Islet of Langerhans (tissue), 1 donor: ENCODE measurements at regions not wholly inside any gene's neighbourhood (a gene's known extent, or its start where the extent isn't known, plus 50 kb on each side); places are given as distances from the start of the nearest gene placed in this dataset.

Experiments
- FAIRE-seq: peaks from one replicate; lab custom pipeline; 2011; peaks lifted over from hg19 to GRCh38; lab: Jason Lieb, UNC

DNA sequence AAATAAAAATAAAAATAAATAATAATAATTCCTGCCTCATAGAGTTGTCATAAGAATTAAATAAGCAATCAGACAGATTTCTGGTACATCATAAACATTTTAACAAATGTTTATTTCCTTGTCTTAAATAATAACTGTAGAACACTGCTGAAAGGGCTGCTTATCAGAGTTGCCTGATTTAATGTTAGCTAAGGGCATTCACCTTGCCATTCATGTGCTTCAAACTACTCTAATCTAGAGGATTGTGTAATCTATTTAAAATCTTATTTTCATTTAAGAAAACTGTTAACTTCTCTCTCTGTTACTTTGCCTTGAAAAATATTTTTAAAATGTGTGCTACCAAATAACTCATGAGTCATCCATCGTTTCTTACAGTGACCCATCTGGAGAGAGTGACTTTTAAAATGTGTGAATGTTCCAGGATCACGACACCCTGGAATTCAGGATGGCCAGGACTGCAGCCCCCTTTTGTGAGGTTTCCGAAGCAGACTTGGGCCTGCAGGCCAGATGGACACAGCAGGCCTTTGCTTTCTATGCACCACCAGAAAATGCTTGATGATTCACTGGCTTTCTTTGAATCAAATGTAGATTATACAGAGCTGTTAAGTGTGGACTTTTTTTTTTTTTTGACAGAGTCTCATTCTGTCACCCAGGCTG is 109.1 kb upstream of the TNS3 start:
- no peak for FAIRE-seq

DNA sequence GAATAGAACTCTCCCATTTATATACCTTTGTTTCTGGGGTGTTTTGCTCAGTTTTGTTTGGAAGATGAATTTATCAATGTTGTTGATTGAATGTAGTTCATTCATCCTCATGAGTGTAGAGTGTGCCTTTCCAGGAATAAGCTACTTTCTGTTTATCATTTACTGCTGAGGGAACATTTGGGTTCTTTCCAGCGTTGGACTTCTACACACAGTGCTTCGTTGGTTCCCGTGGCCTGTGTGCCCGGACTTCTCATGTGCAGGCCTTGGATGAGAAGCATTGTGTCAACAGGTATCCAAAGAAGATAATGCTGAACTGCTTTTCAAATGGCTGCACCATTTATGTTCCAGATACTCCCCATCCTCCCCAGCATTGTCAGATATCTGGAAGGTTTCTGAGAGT is 107.6 kb upstream of the TNS3 start:
- FAIRE-seq, result no peak

- FAIRE-seq, result no peak
Measured at GRCh38 chr7:47688311-47689100, 106.6 kb upstream of the TNS3 start.

- no peak for FAIRE-seq
Measured at GRCh38 chr7:47685712-47686376, 103.9 kb upstream of the TNS3 start.

- no peak for FAIRE-seq
Measured at GRCh38 chr7:47685151-47685550, 103.2 kb upstream of the TNS3 start.

- FAIRE-seq, result no peak
Measured at GRCh38 chr7:47684728-47685127, 102.8 kb upstream of the TNS3 start.

DNA sequence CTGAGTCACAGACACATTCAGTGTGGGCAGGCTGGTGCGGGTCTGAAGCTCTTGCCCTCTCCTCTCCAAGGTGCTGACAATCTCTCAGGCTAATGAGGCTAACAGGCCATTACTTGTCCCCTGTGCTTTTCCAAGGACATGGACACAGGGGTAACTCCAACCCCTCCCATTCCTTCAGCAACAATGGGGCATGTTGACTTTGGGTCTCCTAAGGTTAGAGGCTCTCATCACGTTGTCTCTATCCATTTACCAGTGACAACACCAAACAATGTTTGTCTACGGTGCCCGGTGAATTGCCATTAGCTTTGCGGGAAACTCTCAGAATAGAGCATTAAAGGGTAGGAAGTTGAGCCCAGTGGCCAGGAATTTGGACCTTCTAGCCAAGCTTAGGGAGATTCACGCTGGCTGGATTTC is 101.6 kb upstream of the TNS3 start:
- no peak for FAIRE-seq

GRCh38 chr7:47682874-47683273 is 101.0 kb upstream of the TNS3 start:
- FAIRE-seq, result no peak

DNA sequence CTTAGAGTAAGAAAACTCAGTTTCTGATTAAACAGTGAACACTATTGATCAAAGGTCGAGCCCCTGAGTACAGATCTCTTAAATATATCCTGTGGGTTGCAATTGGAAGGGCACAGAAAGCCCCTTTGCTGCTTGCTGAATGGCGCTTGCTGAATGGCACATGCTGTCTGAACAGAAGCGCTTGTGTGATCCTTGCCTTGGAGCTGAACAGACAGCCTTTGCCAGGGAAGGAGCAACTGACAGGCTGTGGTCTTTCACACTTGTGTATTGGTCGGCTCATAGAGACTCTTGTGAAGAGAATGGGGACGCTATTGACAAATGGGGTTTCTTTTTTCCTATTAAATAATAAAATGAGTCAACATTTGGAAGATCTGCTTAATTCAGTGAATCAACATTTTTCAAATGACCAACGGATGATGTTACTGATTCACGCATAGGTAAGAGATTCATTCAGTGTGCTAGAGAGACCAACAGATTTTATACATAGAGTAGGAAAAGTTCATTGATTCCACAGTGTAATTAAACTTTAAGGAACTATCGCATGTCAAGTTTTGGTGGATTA is 99.4 kb upstream of the TNS3 start:
- FAIRE-seq, result no peak

DNA sequence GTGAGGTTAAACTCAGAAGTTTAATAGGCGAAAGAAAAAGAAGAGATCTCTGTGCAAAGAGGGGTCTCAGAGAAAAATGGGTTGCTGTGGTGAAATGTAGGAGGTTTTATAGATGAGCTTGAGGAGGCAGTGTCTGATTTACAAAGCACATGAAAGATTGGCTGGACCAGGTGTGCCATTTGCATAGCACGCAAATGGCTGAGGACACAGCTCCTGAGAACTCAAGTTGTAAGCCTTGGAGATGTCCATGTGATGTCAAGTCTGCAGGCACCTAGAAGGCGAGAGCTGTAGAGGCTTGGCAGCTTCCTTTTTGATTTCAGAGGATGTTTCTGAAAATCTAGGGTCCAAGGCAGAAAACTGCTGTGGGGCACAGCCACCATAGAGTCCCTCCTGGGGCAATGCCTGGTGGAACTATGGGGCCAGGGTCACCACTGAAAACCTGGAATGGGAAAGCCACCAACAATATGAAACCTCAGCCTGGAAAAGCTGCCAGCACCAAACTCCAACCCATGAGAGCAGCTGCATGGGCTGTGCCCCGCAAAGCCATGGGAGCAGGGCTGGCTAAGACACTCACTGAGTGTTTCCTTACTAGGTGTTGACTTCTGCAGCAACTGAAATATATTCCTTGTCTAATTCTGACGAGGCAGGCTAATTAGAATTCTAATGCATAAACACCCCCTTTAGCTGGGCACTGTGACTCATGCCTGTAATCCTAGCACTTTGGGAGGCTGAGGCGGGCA is 96.9 kb upstream of the TNS3 start:
- FAIRE-seq, result no peak

DNA sequence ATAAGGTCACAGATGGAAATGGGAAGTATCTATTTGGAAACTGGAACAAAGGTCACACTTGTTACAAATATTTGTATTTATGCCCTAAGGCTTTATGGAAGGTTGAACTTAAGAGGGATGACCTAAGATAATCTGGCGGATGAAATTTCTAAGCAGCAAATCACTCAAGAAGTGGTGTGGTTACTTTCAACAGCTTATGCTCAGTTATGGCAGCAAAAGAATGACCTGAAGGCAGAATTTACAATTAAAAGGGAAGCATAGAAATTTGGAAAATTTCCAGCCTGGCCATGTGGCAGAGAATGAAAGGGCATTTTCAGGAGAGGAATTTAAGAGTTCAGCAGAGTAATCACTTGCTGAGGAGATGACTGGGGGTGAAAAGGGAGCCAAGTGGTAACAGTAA is 95.8 kb upstream of the TNS3 start:
- FAIRE-seq, result no peak

- FAIRE-seq, result no peak
Measured at GRCh38 chr7:47677093-47677492, 95.2 kb upstream of the TNS3 start.

GRCh38 chr7:47672977-47673381 is 91.1 kb upstream of the TNS3 start:
- FAIRE-seq, result no peak

DNA sequence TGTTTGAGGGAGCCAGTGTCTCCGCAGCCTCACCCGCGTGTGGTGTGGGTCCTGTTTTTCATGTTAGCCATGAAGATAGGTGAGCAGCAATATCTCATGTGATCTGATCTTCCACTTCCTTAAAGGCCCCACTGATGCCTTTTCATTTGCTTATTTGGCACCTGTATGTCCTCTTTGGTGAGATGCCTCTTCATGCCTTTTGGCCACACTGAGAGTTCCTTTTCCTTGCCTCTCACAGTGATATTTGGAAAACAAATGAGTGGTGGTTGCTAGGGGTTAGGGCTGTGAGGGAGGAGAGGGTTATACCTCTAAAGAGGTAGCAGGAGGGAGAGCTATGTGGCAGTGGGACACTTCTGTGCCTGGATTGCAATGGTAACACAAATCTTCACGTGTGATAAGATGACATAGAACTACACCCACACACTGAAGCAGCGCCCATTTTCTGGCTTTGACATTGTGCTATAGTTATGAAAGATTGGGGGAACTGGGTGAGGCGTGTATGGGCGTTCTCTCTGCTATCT is 90.4 kb upstream of the TNS3 start:
- no peak for FAIRE-seq

- FAIRE-seq, result no peak
Measured at GRCh38 chr7:47671358-47671757, 89.4 kb upstream of the TNS3 start.

- no peak for FAIRE-seq
Measured at GRCh38 chr7:47670729-47671128, 88.8 kb upstream of the TNS3 start.

- FAIRE-seq, result no peak
Measured at GRCh38 chr7:47669901-47670384, 88.0 kb upstream of the TNS3 start.

- no peak for FAIRE-seq
Measured at GRCh38 chr7:47669178-47669891, 87.4 kb upstream of the TNS3 start.

- FAIRE-seq, result no peak
Measured at GRCh38 chr7:47666164-47666862, 84.4 kb upstream of the TNS3 start.

GRCh38 chr7:47664650-47665195 is 82.8 kb upstream of the TNS3 start:
- FAIRE-seq, result no peak
